GM21576 (cell line): ENCODE measurements at regions not wholly inside any gene's neighbourhood (a gene's known extent, or its start where the extent isn't known, plus 50 kb on each side); places are given as distances from the start of the nearest gene placed in this dataset.
"Not testable (repeated sequence)": the region's sequence is repeated elsewhere in the genome, so short reads cannot be mapped to it uniquely, and the experiment has no call there.

Source experiments
- ATAC-seq: cut with Tn5 transposase; IDR thresholded peaks from one replicate; pipeline ENCODE4 v1.9.1; 2021; ENCODE audit warnings: mild to moderate bottlenecking, moderate library complexity; ENCODE audit not compliant: unreplicated experiment

- no peak for ATAC-seq
Measured at GRCh38 chr10:17538941-17539340, 78.2 kb downstream of the HACD1 start.

- no peak for ATAC-seq
Measured at GRCh38 chr10:17537281-17537680, 79.9 kb downstream of the HACD1 start.

- no peak for ATAC-seq
Measured at GRCh38 chr10:17536221-17536620, 81.0 kb downstream of the HACD1 start.

- no peak for ATAC-seq
Measured at GRCh38 chr10:17533731-17534130, 79.3 kb upstream of the ST8SIA6 start.

- ATAC-seq: no peak
Measured at GRCh38 chr10:17528306-17528862, 74.0 kb upstream of the ST8SIA6 start.

GRCh38 chr10:17527514-17528146 is 73.2 kb upstream of the ST8SIA6 start:
- no peak for ATAC-seq

- ATAC-seq: not testable (repeated sequence)
Measured at GRCh38 chr10:17526571-17526970, 72.2 kb upstream of the ST8SIA6 start.

- ATAC-seq: no peak
Measured at GRCh38 chr10:17523917-17524316, 69.5 kb upstream of the ST8SIA6 start.

- ATAC-seq: no peak
Measured at GRCh38 chr10:17523246-17523753, 68.9 kb upstream of the ST8SIA6 start.

- not testable (repeated sequence) for ATAC-seq
Measured at GRCh38 chr10:17522269-17522668, 67.9 kb upstream of the ST8SIA6 start.

GRCh38 chr10:17519457-17519856 is 65.1 kb upstream of the ST8SIA6 start:
- no peak for ATAC-seq

- no peak for ATAC-seq
Measured at GRCh38 chr10:17518338-17518737, 63.9 kb upstream of the ST8SIA6 start.

GRCh38 chr10:17516376-17516775 is 62.0 kb upstream of the ST8SIA6 start:
- no peak for ATAC-seq

- ATAC-seq: no peak
Measured at GRCh38 chr10:17512341-17513001, 58.1 kb upstream of the ST8SIA6 start.

GRCh38 chr10:17510242-17510908 is 56.0 kb upstream of the ST8SIA6 start:
- ATAC-seq: peak; percentile 61

GRCh38 chr10:17507538-17507937 is 53.1 kb upstream of the ST8SIA6 start:
- no peak for ATAC-seq

GRCh38 chr10:17506856-17507471 is 52.6 kb upstream of the ST8SIA6 start:
- ATAC-seq: no peak

GRCh38 chr10:17506390-17506789 is 52.0 kb upstream of the ST8SIA6 start:
- ATAC-seq: no peak

GRCh38 chr10:17504547-17505245 is 50.3 kb upstream of the ST8SIA6 start:
- ATAC-seq: no peak
